Stomach smooth muscle (tissue), 2 donors: ENCODE measurements at regions not wholly inside any gene's neighbourhood (a gene's known extent, or its start where the extent isn't known, plus 50 kb on each side); places are given as distances from the start of the nearest gene placed in this dataset.

Source experiments
- H3K27ac ChIP-seq: one replicate; pipeline ENCODE4 v1.7.0; 2013; ENCODE audit warnings: mild to moderate bottlenecking, low read length, inconsistent platforms
- H3K27me3 ChIP-seq, 2 donors: one replicate each; pipeline ENCODE4 v1.7.0; 2013; ENCODE audit warnings: low read length in 2 of 2; ENCODE audit not compliant: insufficient read depth in 2 of 2, control insufficient read depth in 1 of 2
- H3K36me3 ChIP-seq, 2 donors: one replicate each; pipeline ENCODE4 v1.7.0; 2013; ENCODE audit warnings: low read length in 2 of 2; ENCODE audit not compliant: control insufficient read depth in 2 of 2, insufficient read depth in 2 of 2
- H3K4me1 ChIP-seq: one replicate; pipeline ENCODE4 v1.7.0; 2013; ENCODE audit warnings: low read length; ENCODE audit not compliant: control insufficient read depth, insufficient read depth
- H3K4me3 ChIP-seq, 2 donors: one replicate each; pipeline ENCODE4 v1.7.0; 2013; ENCODE audit warnings: low read length in 2 of 2
- H3K9ac ChIP-seq, 2 donors: one replicate each; pipeline ENCODE4 v1.7.0; 2013; ENCODE audit warnings: low read length in 2 of 2, mild to moderate bottlenecking in 1 of 2
- H3K9me3 ChIP-seq, 2 donors: one replicate each; pipeline ENCODE4 v1.7.0; 2013; ENCODE audit warnings: low read length in 2 of 2; ENCODE audit not compliant: control insufficient read depth in 2 of 2
- donor health status: healthy.
- donor health status: Pancreatic carcinoma.

GRCh38 chr7:68914006-68914405 is 684.3 kb upstream of the AUTS2 start:
- Histone ChIP-seq H3K27ac (no peak overlapping the region), H3K9me3 (peaks cover 5 to 7% of the 10 kb centered on the region in 2 donors), H3K4me3 (no peak overlapping the region), H3K27me3 (peaks cover 2 to 3% of the 10 kb centered on the region in 2 donors), H3K9ac (no peak overlapping the region), H3K4me1 (no peaks in the 10 kb centered on the region), H3K36me3 (no peaks in the 10 kb centered on the region)

- no peak overlapping the region for H3K4me3 ChIP-seq
- no peak overlapping the region for H3K27ac ChIP-seq
- H3K4me1 ChIP-seq = no peaks in the 10 kb centered on the region
- no peak overlapping the region for H3K9ac ChIP-seq
- no peaks in the 10 kb centered on the region for H3K27me3 ChIP-seq
- H3K9me3 ChIP-seq = peaks cover 2 to 11% of the 10 kb centered on the region in 2 donors
- no peaks in the 10 kb centered on the region for H3K36me3 ChIP-seq
These were observed 681.1 kb upstream of the AUTS2 start for GRCh38 chr7:68917041-68917651.

GRCh38 chr7:68918621-68919020 is 679.7 kb upstream of the AUTS2 start:
- Histone ChIP-seq H3K4me1 (no peaks in the 10 kb centered on the region), H3K4me3 (no peak overlapping the region), H3K9me3 (peaks cover 4 to 11% of the 10 kb centered on the region in 2 donors), H3K27ac (no peak overlapping the region), H3K36me3 (no peaks in the 10 kb centered on the region), H3K27me3 (no peaks in the 10 kb centered on the region), H3K9ac (no peak overlapping the region)

DNA sequence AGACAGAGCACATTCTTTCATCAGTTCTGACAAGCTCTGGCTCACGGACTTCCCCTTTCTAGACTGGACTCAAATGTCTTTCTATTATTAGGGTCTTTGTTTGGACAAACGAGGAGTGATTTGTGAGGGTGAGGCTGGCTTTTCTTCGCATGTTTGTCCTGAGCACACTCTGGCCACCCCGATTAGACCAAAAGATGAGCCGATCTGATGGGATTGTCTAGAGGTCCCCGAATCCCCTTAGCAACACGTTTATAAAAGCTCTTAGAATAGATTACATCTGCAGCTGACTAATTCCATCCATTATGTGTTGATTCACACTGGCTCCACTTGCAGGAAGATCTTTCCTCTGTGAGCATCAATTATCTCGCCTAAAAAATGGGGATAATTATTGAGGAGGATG is 675.4 kb upstream of the AUTS2 start:
- no peaks in the 10 kb centered on the region for H3K4me1 ChIP-seq
- no peaks in the 10 kb centered on the region for H3K27me3 ChIP-seq
- H3K36me3 ChIP-seq = no peaks in the 10 kb centered on the region
- no peak overlapping the region for H3K9ac ChIP-seq
- peaks cover 4 to 11% of the 10 kb centered on the region in 2 donors for H3K9me3 ChIP-seq
- H3K4me3 ChIP-seq = no peak overlapping the region
- H3K27ac ChIP-seq = no peak overlapping the region

DNA sequence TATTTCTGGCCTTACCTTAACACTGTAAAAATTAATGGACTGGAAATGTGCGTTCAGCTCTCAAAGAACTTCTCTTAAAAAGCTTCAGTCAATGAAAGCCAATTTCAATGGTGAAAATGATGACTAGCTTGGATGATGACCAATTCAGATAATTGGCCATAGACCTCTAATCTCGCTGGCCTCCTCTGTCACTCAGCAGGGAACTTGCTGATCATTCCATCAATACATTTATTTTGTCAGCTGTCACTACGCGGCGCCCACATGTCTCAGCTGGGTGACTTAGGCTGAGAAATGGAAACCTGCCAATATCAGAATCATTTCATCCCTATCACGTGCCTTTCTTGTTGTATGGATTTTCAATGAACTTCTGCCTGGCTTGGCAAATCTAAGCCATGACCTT is 673.0 kb upstream of the AUTS2 start:
- H3K9ac ChIP-seq = no peak overlapping the region
- H3K4me1 ChIP-seq = no peaks in the 10 kb centered on the region
- H3K9me3 ChIP-seq = peaks cover 4 to 11% of the 10 kb centered on the region in 2 donors
- H3K27me3 ChIP-seq = no peaks in the 10 kb centered on the region
- no peak overlapping the region for H3K4me3 ChIP-seq
- no peak overlapping the region for H3K27ac ChIP-seq
- H3K36me3 ChIP-seq = no peaks in the 10 kb centered on the region

- H3K9ac ChIP-seq = no peak overlapping the region
- H3K9me3 ChIP-seq = peaks cover 0 to 6% of the 10 kb centered on the region in 2 donors
- no peaks in the 10 kb centered on the region for H3K27me3 ChIP-seq
- H3K27ac ChIP-seq = no peak overlapping the region
- H3K4me3 ChIP-seq = no peak overlapping the region
- H3K36me3 ChIP-seq = no peaks in the 10 kb centered on the region
- no peaks in the 10 kb centered on the region for H3K4me1 ChIP-seq
These were observed 668.5 kb upstream of the AUTS2 start for GRCh38 chr7:68929781-68930261.

- no peaks in the 10 kb centered on the region for H3K4me1 ChIP-seq
- no peak overlapping the region for H3K4me3 ChIP-seq
- no peak overlapping the region for H3K27ac ChIP-seq
- no peak overlapping the region for H3K9ac ChIP-seq
- H3K27me3 ChIP-seq = no peaks in the 10 kb centered on the region
- H3K9me3 ChIP-seq = peaks cover 6 to 9% of the 10 kb centered on the region in 2 donors
- H3K36me3 ChIP-seq = no peaks in the 10 kb centered on the region
These were observed 661.7 kb upstream of the AUTS2 start for GRCh38 chr7:68936471-68937035.

DNA sequence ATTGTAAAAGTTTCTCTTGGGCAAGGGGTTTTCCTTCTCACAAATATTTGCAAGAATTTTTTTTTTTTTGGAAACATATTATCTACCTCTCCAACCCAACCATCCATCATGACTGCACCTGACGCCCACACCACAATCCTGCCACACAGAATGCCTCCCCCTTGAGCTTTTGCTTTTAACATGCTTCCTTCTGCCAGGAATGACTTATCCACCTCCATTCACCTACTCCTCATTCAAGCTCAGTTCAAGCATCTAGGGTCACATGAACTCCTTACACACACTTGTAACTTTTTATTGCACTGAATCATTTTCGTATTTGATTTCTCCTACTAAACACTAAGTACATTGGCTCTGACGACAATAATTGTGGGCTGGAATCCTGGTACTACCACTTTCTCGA is 660.1 kb upstream of the AUTS2 start:
- Histone ChIP-seq H3K27me3 (no peaks in the 10 kb centered on the region), H3K27ac (no peak overlapping the region), H3K4me1 (no peaks in the 10 kb centered on the region), H3K36me3 (no peaks in the 10 kb centered on the region), H3K9ac (no peak overlapping the region), H3K4me3 (no peak overlapping the region), H3K9me3 (peaks cover 9% of the 10 kb centered on the region in 2 donors)

DNA sequence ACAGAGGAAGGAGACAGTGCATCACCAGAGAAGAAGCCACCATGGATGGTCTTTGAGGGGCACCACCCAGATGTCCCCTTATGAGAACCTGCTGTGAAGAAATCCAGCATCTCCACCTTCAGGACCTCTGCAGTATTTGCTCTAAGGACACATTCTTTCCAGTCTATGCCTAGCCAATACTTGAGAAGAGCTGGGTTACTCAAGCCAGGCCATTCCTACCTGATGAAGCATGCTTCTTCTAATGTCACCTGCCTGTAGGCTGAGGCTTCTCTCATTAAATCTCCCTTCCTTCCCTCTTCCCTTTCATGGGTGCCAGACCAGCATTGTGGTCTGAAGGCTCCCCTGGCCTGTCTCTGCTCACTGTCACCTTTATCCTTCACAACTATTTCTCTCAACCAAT is 654.5 kb upstream of the AUTS2 start:
- H3K27me3 ChIP-seq = no peaks in the 10 kb centered on the region
- H3K9ac ChIP-seq = no peak overlapping the region
- H3K27ac ChIP-seq = no peak overlapping the region
- H3K4me1 ChIP-seq = no peaks in the 10 kb centered on the region
- H3K9me3 ChIP-seq = peaks cover 7 to 11% of the 10 kb centered on the region in 2 donors
- no peak overlapping the region for H3K4me3 ChIP-seq
- H3K36me3 ChIP-seq = no peaks in the 10 kb centered on the region

- H3K36me3 ChIP-seq = no peaks in the 10 kb centered on the region
- H3K4me3 ChIP-seq = no peak overlapping the region
- no peaks in the 10 kb centered on the region for H3K4me1 ChIP-seq
- no peaks in the 10 kb centered on the region for H3K27me3 ChIP-seq
- H3K9me3 ChIP-seq = no peaks in the 10 kb centered on the region
- no peak overlapping the region for H3K9ac ChIP-seq
- H3K27ac ChIP-seq = no peak overlapping the region
These were observed 642.6 kb upstream of the AUTS2 start for GRCh38 chr7:68955656-68956055.

DNA sequence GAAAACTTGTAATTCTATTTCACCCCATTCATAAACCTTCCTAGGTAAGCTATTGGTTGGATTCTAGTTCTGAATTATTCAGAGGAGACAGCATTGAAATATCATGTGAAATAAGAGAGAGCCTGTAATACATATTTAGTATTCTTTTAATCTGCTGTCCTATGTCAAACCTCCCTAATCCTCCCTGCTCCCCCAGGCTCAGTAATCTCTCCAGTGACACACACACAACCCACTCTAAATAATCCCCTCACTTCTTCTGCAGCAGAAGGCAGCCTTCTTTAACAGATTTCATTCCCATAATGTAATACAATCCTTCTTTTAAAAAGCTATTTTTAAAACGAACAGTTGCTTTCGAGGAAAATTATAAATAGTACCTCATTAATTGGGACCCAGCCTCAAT is 639.7 kb upstream of the AUTS2 start:
- H3K4me1 ChIP-seq = no peaks in the 10 kb centered on the region
- H3K27ac ChIP-seq = no peak overlapping the region
- no peaks in the 10 kb centered on the region for H3K27me3 ChIP-seq
- H3K9me3 ChIP-seq = peaks cover 0 to 3% of the 10 kb centered on the region in 2 donors
- H3K36me3 ChIP-seq = no peaks in the 10 kb centered on the region
- H3K9ac ChIP-seq = no peak overlapping the region
- H3K4me3 ChIP-seq = no peak overlapping the region
